GM12872 (cell line): ENCODE measurements at regions not wholly inside any gene's neighbourhood (a gene's known extent, or its start where the extent isn't known, plus 50 kb on each side); places are given as distances from the start of the nearest gene placed in this dataset.

Source experiments
- CTCF ChIP-seq: IDR thresholded peaks from 3 replicates; pipeline ENCODE4 v1.5.1; 2011; ENCODE audit warnings: low read depth, mild to moderate bottlenecking, low read length, moderate library complexity; ENCODE audit not compliant: insufficient read depth

- no peak for TF ChIP-seq CTCF
Observed at GRCh38 chr7:46774515-46774914, 807.4 kb downstream of the TNS3 start.

GRCh38 chr7:46772776-46773175 is 809.1 kb downstream of the TNS3 start:
- no peak for TF ChIP-seq CTCF

- TF ChIP-seq CTCF = no peak
Observed at GRCh38 chr7:46767071-46767470, 814.8 kb downstream of the TNS3 start.

- no peak for TF ChIP-seq CTCF
Observed at GRCh38 chr7:46764100-46764936, 817.6 kb downstream of the TNS3 start.

- TF ChIP-seq CTCF = no peak
Observed at GRCh38 chr7:46763344-46763743, 818.6 kb downstream of the TNS3 start.

GRCh38 chr7:46759711-46760480 is 822.0 kb downstream of the TNS3 start:
- no peak for TF ChIP-seq CTCF

GRCh38 chr7:46756996-46757395 is 824.9 kb downstream of the TNS3 start:
- TF ChIP-seq CTCF = no peak
